ENCODE measurements at regions not wholly inside any gene's neighbourhood (a gene's known extent, or its start where the extent isn't known, plus 50 kb on each side); places are given as distances from the start of the nearest gene placed in this dataset.

GRCh38 chr5:121752149-121752548, 99.5 kb upstream of the FTMT start:
- TF ChIP-seq, protein P1, sequence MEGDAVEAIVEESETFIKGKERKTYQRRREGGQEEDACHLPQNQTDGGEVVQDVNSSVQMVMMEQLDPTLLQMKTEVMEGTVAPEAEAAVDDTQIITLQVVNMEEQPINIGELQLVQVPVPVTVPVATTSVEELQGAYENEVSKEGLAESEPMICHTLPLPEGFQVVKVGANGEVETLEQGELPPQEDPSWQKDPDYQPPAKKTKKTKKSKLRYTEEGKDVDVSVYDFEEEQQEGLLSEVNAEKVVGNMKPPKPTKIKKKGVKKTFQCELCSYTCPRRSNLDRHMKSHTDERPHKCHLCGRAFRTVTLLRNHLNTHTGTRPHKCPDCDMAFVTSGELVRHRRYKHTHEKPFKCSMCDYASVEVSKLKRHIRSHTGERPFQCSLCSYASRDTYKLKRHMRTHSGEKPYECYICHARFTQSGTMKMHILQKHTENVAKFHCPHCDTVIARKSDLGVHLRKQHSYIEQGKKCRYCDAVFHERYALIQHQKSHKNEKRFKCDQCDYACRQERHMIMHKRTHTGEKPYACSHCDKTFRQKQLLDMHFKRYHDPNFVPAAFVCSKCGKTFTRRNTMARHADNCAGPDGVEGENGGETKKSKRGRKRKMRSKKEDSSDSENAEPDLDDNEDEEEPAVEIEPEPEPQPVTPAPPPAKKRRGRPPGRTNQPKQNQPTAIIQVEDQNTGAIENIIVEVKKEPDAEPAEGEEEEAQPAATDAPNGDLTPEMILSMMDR (IDR thresholded peaks at IDR 0.05): no peak
- no peak for TF ChIP-seq EZH2 (IDR thresholded peaks at IDR 0.05)

Data from neural progenitor cell (in vitro differentiated cells).